ENCODE measurements at regions not wholly inside any gene's neighbourhood (a gene's known extent, or its start where the extent isn't known, plus 50 kb on each side); places are given as distances from the start of the nearest gene placed in this dataset.
A peak's percentile ranks its signal among the peaks of the same experiment; 100 is the strongest.

- Histone ChIP-seq H2AFZ (ENCODE audit: low read length) (peak overlapping the region; percentile 98), H3K4ac (replicated peaks; ENCODE audit: insufficient read length, low read depth, low read length) (no peak overlapping the region), H3K18ac (ENCODE audit: extremely low read depth, low read length) (no peak overlapping the region), H3K56ac (replicated peaks; ENCODE audit: insufficient read length, low read depth, low read length) (no peak overlapping the region), H3K79me2 (ENCODE audit: control insufficient read depth in 1 of 2, insufficient read depth in 2 of 2, low read length in 2 of 2) (no peaks in the 10 kb centered on the region), H2BK12ac (ENCODE audit: low read depth, low read length) (no peak overlapping the region), H4K91ac (replicated peaks; ENCODE audit: insufficient read length, low read length) (no peak overlapping the region), H3K36me3 (ENCODE audit: control insufficient read depth in 2 of 4, insufficient read depth in 4 of 4, low read length in 3 of 4) (no peaks in the 10 kb centered on the region), H4K20me1 (replicated peaks in 1 of 2; ENCODE audit: control insufficient read depth in 1 of 2, insufficient read depth in 2 of 2, low read length in 2 of 2) (no peaks in the 10 kb centered on the region), H4K8ac (ENCODE audit: extremely low read depth, insufficient read depth, low read length) (no peak overlapping the region), H3K4me1 (replicated peaks in 1 of 4; ENCODE audit: control insufficient read depth in 3 of 4, insufficient read depth in 4 of 4, low read length in 3 of 4) (peaks cover 0 to 5% (median 2%) of the 10 kb centered on the region in 4 experiments; a peak in 3 of 7 replicates), H3K23me2 (ENCODE audit: low read depth, low read length) (no peaks in the 10 kb centered on the region), H2BK15ac (ENCODE audit: low read length) (no peak overlapping the region), H3K23ac (ENCODE audit: insufficient read length) (no peak overlapping the region), H3K27me3 (replicated peaks in 1 of 4; ENCODE audit: control insufficient read depth in 3 of 4, extremely low read depth in 1 of 4, insufficient read depth in 3 of 4, low read length in 3 of 4) (no peaks in the 10 kb centered on the region), H2AK5ac (ENCODE audit: low read depth, low read length) (no peak overlapping the region), H4K5ac (ENCODE audit: insufficient read length, low read depth, low read length) (no peak overlapping the region), H3K9ac (replicated peaks in 1 of 4; ENCODE audit: extremely low read depth in 1 of 4, low read depth in 3 of 4, low read length in 3 of 4) (no peak overlapping the region), H3K4me3 (ENCODE audit: extremely low read depth in 1 of 4, insufficient read depth in 2 of 4, low read depth in 3 of 4, low read length in 4 of 4) (no peak overlapping the region), H3K4me2 (ENCODE audit: insufficient read depth in 1 of 2, low read depth in 2 of 2, low read length in 2 of 2) (no peak overlapping the region), H2BK20ac (ENCODE audit: low read length) (no peak overlapping the region), H3K27ac (ENCODE audit: low read depth, low read length) (no peak overlapping the region), H3K9me3 (ENCODE audit: insufficient read depth in 2 of 2, low read depth in 1 of 2, low read length in 1 of 2) (peaks cover 4% of the 10 kb centered on the region in 2 experiments; a peak in 2 of 4 replicates), H3K79me1 (ENCODE audit: low read depth, low read length) (no peaks in the 10 kb centered on the region), H2BK5ac (ENCODE audit: low read depth, low read length) (no peak overlapping the region), H2BK120ac (replicated peaks; ENCODE audit: low read depth, low read length) (no peak overlapping the region), H3K14ac (ENCODE audit: insufficient read length) (no peak overlapping the region)
- 93% methylated on average over 2 of the region's 2 CpGs; no CpG with 5 or more reads in 1 of the 2 experiments for WGBS, 2 experiments (ENCODE audit: extremely low coverage in 1 of 2, insufficient coverage in 1 of 2, insufficient read length in 1 of 2, insufficient replicate concordance in 2 of 2, low coverage in 1 of 2, low lambda C conversion rate in 2 of 2, missing lambda C conversion rate in 1 of 2)
- TF ChIP-seq CTBP2 (IDR thresholded peaks at IDR 0.05; ENCODE audit: borderline replicate concordance, insufficient read depth, insufficient read length, low read length), result no peak
- no peak for TF ChIP-seq JUND (IDR thresholded peaks at IDR 0.05; ENCODE audit: low read length)
- TF ChIP-seq POU5F1 (IDR thresholded peaks at IDR 0.05; ENCODE audit: low read depth, low read length), result no peak
- TF ChIP-seq GABPA (IDR thresholded peaks at IDR 0.05; ENCODE audit: borderline replicate concordance, insufficient read depth, low read length), result no peak
- TF ChIP-seq YY1 (IDR thresholded peaks at IDR 0.05; ENCODE audit: low read depth, low read length), result no peak
- TF ChIP-seq SRF (IDR thresholded peaks at IDR 0.05; ENCODE audit: low read depth, low read length), result no peak
- TF ChIP-seq, protein P1, sequence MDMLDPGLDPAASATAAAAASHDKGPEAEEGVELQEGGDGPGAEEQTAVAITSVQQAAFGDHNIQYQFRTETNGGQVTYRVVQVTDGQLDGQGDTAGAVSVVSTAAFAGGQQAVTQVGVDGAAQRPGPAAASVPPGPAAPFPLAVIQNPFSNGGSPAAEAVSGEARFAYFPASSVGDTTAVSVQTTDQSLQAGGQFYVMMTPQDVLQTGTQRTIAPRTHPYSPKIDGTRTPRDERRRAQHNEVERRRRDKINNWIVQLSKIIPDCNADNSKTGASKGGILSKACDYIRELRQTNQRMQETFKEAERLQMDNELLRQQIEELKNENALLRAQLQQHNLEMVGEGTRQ (IDR thresholded peaks at IDR 0.05; ENCODE audit: low read length), result no peak
- no peak for TF ChIP-seq NRF1 (IDR thresholded peaks at IDR 0.05; ENCODE audit: low read depth, low read length)
- TF ChIP-seq SAP30 (IDR thresholded peaks at IDR 0.05; ENCODE audit: insufficient read depth, insufficient replicate concordance, low read length), result no peak
- TF ChIP-seq E2F6 (IDR thresholded peaks at IDR 0.05), result no peak
- ChIA-PET CTCF (ENCODE audit: partially characterized antibody) (no interaction called here), POLR2A (ENCODE audit: partially characterized antibody) (no interaction called here)
- no peak for FAIRE-seq
- DNase-seq (ENCODE audit: low read depth in 1 of 2, low spot score in 2 of 2), result no peak
These were observed 136.1 kb upstream of the DMAC1 start for GRCh38 chr9:7935681-7936080.
